H9 (cell line): ENCODE measurements at regions not wholly inside any gene's neighbourhood (a gene's known extent, or its start where the extent isn't known, plus 50 kb on each side); places are given as distances from the start of the nearest gene placed in this dataset.
"Not testable (repeated sequence)": the region's sequence is repeated elsewhere in the genome, so short reads cannot be mapped to it uniquely, and the experiment has no call there.

Source experiments
- DNase-seq: peaks from one replicate; pipeline ENCODE4 v3.0.0-alpha.2; 2017
- H2AFZ ChIP-seq: one replicate; pipeline ENCODE4 v1.6.1; 2013; ENCODE audit warnings: mild to moderate bottlenecking, low read length, control low read depth, moderate library complexity
- H2AK5ac ChIP-seq: 2 replicates; pipeline ENCODE4 v1.6.1; 2013; ENCODE audit warnings: low read length, control low read depth, mixed read lengths; ENCODE audit not compliant: insufficient read length
- H2BK120ac ChIP-seq: one replicate; pipeline ENCODE4 v1.6.1; 2013; ENCODE audit warnings: low read depth, mild to moderate bottlenecking, low read length, control low read depth, inconsistent platforms; ENCODE audit not compliant: poor library complexity, severe bottlenecking
- H2BK12ac ChIP-seq: 2 replicates; pipeline ENCODE4 v1.6.1; 2013; ENCODE audit warnings: low read length, control low read depth, mixed read lengths, low read depth; ENCODE audit not compliant: insufficient read length
- H2BK15ac ChIP-seq: 2 replicates; pipeline ENCODE4 v1.6.1; 2013; ENCODE audit warnings: low read depth, low read length, control low read depth
- H2BK20ac ChIP-seq: one replicate; pipeline ENCODE4 v1.6.1; 2013; ENCODE audit warnings: low read depth, mild to moderate bottlenecking, low read length, control low read depth, inconsistent platforms; ENCODE audit not compliant: poor library complexity, severe bottlenecking
- H2BK5ac ChIP-seq: 2 replicates; pipeline ENCODE4 v1.6.1; 2013; ENCODE audit warnings: low read length, control low read depth, mixed read lengths; ENCODE audit not compliant: insufficient read length
- H3K14ac ChIP-seq: 2 replicates; pipeline ENCODE4 v1.6.1; 2013; ENCODE audit warnings: low read length, control low read depth; ENCODE audit not compliant: insufficient read depth
- H3K18ac ChIP-seq: 2 replicates; pipeline ENCODE4 v1.6.1; 2013; ENCODE audit warnings: low read depth, mild to moderate bottlenecking, mixed read lengths, low read length, control low read depth; ENCODE audit not compliant: insufficient read length
- H3K23ac ChIP-seq: 2 replicates; pipeline ENCODE4 v1.6.1; 2013; ENCODE audit warnings: low read length, control low read depth, mixed read lengths, low read depth; ENCODE audit not compliant: insufficient read length
- H3K23me2 ChIP-seq: 2 replicates; pipeline ENCODE4 v1.6.1; 2013; ENCODE audit warnings: low read depth, mild to moderate bottlenecking, mixed read lengths, low read length, control low read depth; ENCODE audit not compliant: insufficient read length, poor library complexity, severe bottlenecking
- H3K27ac ChIP-seq: 2 replicates; pipeline ENCODE4 v1.5.1; 2013; ENCODE audit warnings: low read length, control low read depth, mixed read lengths, low read depth; ENCODE audit not compliant: insufficient read length
- H3K27me3 ChIP-seq: 2 replicates; pipeline ENCODE4 v1.6.1; 2013; ENCODE audit warnings: low read length, control low read depth, inconsistent platforms; ENCODE audit not compliant: insufficient read depth
- H3K4ac ChIP-seq: 2 replicates; pipeline ENCODE4 v1.6.1; 2013; ENCODE audit warnings: low read depth, mild to moderate bottlenecking, control low read depth, inconsistent platforms, low read length, moderate library complexity
- H3K4me1 ChIP-seq: 2 replicates; pipeline ENCODE4 v1.6.1; 2013; ENCODE audit warnings: low read length, control low read depth, inconsistent platforms; ENCODE audit not compliant: insufficient read depth
- H3K4me2 ChIP-seq: 2 replicates; pipeline ENCODE4 v1.6.1; 2013; ENCODE audit warnings: low read length, control low read depth, mixed read lengths; ENCODE audit not compliant: insufficient read length, insufficient read depth
- H3K56ac ChIP-seq: 2 replicates; pipeline ENCODE4 v1.6.1; 2013; ENCODE audit warnings: low read depth, mild to moderate bottlenecking, mixed read lengths, low read length, control low read depth; ENCODE audit not compliant: insufficient read length
- H3K79me1 ChIP-seq: 2 replicates; pipeline ENCODE4 v1.6.1; 2013; ENCODE audit warnings: low read depth, mild to moderate bottlenecking, moderate library complexity, low read length, control low read depth, inconsistent platforms; ENCODE audit not compliant: insufficient read depth, poor library complexity, severe bottlenecking
- H3K79me2 ChIP-seq: 2 replicates; pipeline ENCODE4 v1.6.1; 2013; ENCODE audit warnings: low read length, control low read depth, inconsistent platforms; ENCODE audit not compliant: insufficient read depth
- H3K9ac ChIP-seq: 2 replicates; pipeline ENCODE4 v1.6.1; 2013; ENCODE audit warnings: low read length, control low read depth, mixed read lengths; ENCODE audit not compliant: insufficient read length; ENCODE audit errors: extremely low read depth
- H3K9me3 ChIP-seq: one replicate; pipeline ENCODE4 v1.6.1; 2013; ENCODE audit warnings: low read depth, low read length, inconsistent platforms; ENCODE audit not compliant: control insufficient read depth
- H3T11ph ChIP-seq: one replicate; pipeline ENCODE4 v1.6.1; 2013; ENCODE audit warnings: mild to moderate bottlenecking, low read length, control low read depth, inconsistent platforms
- H4K20me1 ChIP-seq: one replicate; pipeline ENCODE4 v1.6.1; 2013; ENCODE audit not compliant: control insufficient read depth, insufficient read length, insufficient read depth
- H4K5ac ChIP-seq: 2 replicates; pipeline ENCODE4 v1.6.1; 2013; ENCODE audit warnings: low read depth, mild to moderate bottlenecking, mixed read lengths, low read length, control low read depth; ENCODE audit not compliant: insufficient read length
- H4K8ac ChIP-seq: replicated peaks from 2 replicates; pipeline ENCODE4 v1.6.1; 2013; ENCODE audit warnings: low read length, control low read depth, mixed read lengths, low read depth; ENCODE audit not compliant: insufficient read length
- H4K91ac ChIP-seq: 2 replicates; pipeline ENCODE4 v1.6.1; 2013; ENCODE audit warnings: low read depth, mild to moderate bottlenecking, moderate library complexity, mixed read lengths, low read length, control low read depth; ENCODE audit not compliant: insufficient read length
- H3K27ac Mint-ChIP-seq, 3 experiments: 2 replicates in 2 of 3; 3 replicates in 1 of 3; pipeline ENCODE4 v1.8.0; 2020 to 2021; ENCODE audit warnings: mixed read lengths in 3 of 3, mild to moderate bottlenecking in 1 of 3, moderate library complexity in 1 of 3
- H3K27me3 Mint-ChIP-seq: 2 replicates; pipeline ENCODE4 v1.8.0; 2021; ENCODE audit warnings: low read depth, mild to moderate bottlenecking, moderate library complexity, mixed read lengths
- H3K36me3 Mint-ChIP-seq, 3 experiments: 2 replicates in 2 of 3; 3 replicates in 1 of 3; pipeline ENCODE4 v1.8.0; 2020 to 2021; ENCODE audit warnings: low read depth in 3 of 3, mixed read lengths in 3 of 3; ENCODE audit not compliant: insufficient read depth in 1 of 3
- H3K4me1 Mint-ChIP-seq, 2 experiments: 2 replicates each; pipeline ENCODE4 v1.8.0; 2020; ENCODE audit warnings: mixed read lengths in 2 of 2
- H3K4me3 Mint-ChIP-seq, 2 experiments: 2 replicates in 1 of 2; 3 replicates in 1 of 2; pipeline ENCODE4 v1.8.0; 2020 to 2021; ENCODE audit warnings: mild to moderate bottlenecking in 2 of 2, mixed read lengths in 2 of 2, moderate library complexity in 1 of 2
- H3K9me3 Mint-ChIP-seq, 2 experiments: 2 replicates in 1 of 2; 3 replicates in 1 of 2; pipeline ENCODE4 v1.8.0; 2020; ENCODE audit warnings: mild to moderate bottlenecking in 2 of 2, mixed read lengths in 2 of 2, moderate library complexity in 1 of 2
- WGBS: extraction: QIAGEN DNeasy Blood & Tissue Kit; methylation state at CpG from one replicate; pipeline ENCODE4 v1.1.7; 2013; ENCODE audit warnings: missing lambda C conversion rate, low lambda C conversion rate, mixed read lengths; ENCODE audit not compliant: insufficient read length; ENCODE audit errors: extremely low coverage; 5-methylcytosine and 5-hydroxymethylcytosine counted together

- H2AK5ac ChIP-seq, H3K23ac ChIP-seq, H3K23me2 ChIP-seq, H3K27ac ChIP-seq, H3K4me1 Mint-ChIP-seq, H3K4me1 ChIP-seq, H2BK15ac ChIP-seq, H3K27me3 ChIP-seq, H3K27me3 Mint-ChIP-seq, H3K56ac ChIP-seq, H3T11ph ChIP-seq, H4K91ac ChIP-seq, H2BK12ac ChIP-seq, H3K79me2 ChIP-seq, H3K36me3 Mint-ChIP-seq, H2AFZ ChIP-seq, DNase-seq, H4K5ac ChIP-seq, H3K27ac Mint-ChIP-seq, H3K79me1 ChIP-seq, H3K9me3 Mint-ChIP-seq, H4K8ac ChIP-seq, H2BK20ac ChIP-seq, H2BK120ac ChIP-seq, H3K9ac ChIP-seq, H4K20me1 ChIP-seq, H3K9me3 ChIP-seq, H3K4me3 Mint-ChIP-seq, H2BK5ac ChIP-seq, H3K18ac ChIP-seq, H3K4ac ChIP-seq, H3K4me2 ChIP-seq, H3K14ac ChIP-seq: not testable (repeated sequence)
- no CpG with 5 or more reads among the region's 3 CpGs for WGBS
Measured at GRCh38 chr15:31709479-31709878, 320.8 kb upstream of the CHRNA7 start.

DNA sequence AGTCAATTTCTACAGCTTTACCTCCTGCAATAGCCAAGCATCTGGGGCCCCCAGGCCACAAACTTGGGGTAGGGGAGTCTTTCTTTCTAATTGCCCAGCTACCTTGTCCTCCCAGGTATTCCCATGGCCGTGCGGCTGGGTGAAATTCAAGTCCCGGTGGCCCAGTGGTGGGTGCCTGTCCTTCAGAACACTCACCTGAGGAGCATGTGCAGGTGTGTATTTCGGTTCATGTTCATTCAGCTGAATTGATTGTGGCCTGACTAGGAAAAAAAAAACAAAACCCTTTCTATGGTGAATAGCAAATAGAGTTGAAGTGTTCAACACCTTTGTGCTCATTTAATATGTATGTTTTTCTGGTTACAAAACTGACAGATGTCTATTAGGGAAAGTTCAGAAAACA, 319.5 kb upstream of the CHRNA7 start:
- H2AFZ ChIP-seq, H2BK120ac ChIP-seq, H3K36me3 Mint-ChIP-seq, H2BK15ac ChIP-seq, H3K4me1 Mint-ChIP-seq, H3K27ac Mint-ChIP-seq, H3K4me3 Mint-ChIP-seq, H3K9ac ChIP-seq, H2BK20ac ChIP-seq, H4K91ac ChIP-seq, H4K5ac ChIP-seq, H3K27me3 Mint-ChIP-seq, H3K23ac ChIP-seq, H3K27ac ChIP-seq, H3K9me3 Mint-ChIP-seq, H3K4me1 ChIP-seq, H3T11ph ChIP-seq, H2BK12ac ChIP-seq, H4K20me1 ChIP-seq, H3K4me2 ChIP-seq, H3K4ac ChIP-seq, H3K79me2 ChIP-seq, H4K8ac ChIP-seq, H2AK5ac ChIP-seq, H2BK5ac ChIP-seq, H3K56ac ChIP-seq, H3K18ac ChIP-seq, H3K14ac ChIP-seq, H3K27me3 ChIP-seq, H3K9me3 ChIP-seq, DNase-seq, H3K23me2 ChIP-seq, H3K79me1 ChIP-seq: not testable (repeated sequence)
- WGBS: no CpG with 5 or more reads among the region's 4 CpGs

DNA sequence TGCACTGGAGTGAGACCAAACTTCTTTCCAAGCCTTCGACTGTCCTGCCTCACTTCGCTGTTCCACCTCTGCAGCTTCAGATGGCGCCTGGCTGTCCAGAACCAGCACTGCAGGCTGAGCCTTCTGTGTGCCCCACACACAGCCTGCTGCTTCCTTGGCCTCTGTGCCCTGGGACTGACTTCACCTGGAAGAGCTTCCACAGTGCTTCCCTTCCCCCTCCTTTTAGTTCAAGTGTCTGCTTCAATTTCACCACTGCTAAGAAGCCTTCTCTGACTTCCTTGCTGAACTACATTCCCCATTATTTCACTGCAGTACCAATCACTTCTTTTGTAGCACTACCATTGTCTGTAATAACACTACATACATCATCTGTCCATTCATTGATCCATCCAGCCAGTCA, 315.1 kb upstream of the CHRNA7 start:
- H3K9me3 ChIP-seq, H2BK120ac ChIP-seq, H3K9me3 Mint-ChIP-seq, H3K79me1 ChIP-seq, H3K27ac Mint-ChIP-seq, H2BK15ac ChIP-seq, H4K20me1 ChIP-seq, H3K23me2 ChIP-seq, H3K23ac ChIP-seq, H2AK5ac ChIP-seq, H3K18ac ChIP-seq, H2BK5ac ChIP-seq, H3K4me1 Mint-ChIP-seq, H2AFZ ChIP-seq, H4K8ac ChIP-seq, H3K4me3 Mint-ChIP-seq, H4K5ac ChIP-seq, H4K91ac ChIP-seq, H3K9ac ChIP-seq, H3K27me3 ChIP-seq, H3K14ac ChIP-seq, H3K79me2 ChIP-seq, H3K4me2 ChIP-seq, H3K56ac ChIP-seq, H2BK12ac ChIP-seq, H3K4me1 ChIP-seq, H3K27ac ChIP-seq, H2BK20ac ChIP-seq, H3K27me3 Mint-ChIP-seq, H3K4ac ChIP-seq, H3K36me3 Mint-ChIP-seq, H3T11ph ChIP-seq, DNase-seq: not testable (repeated sequence)
- no CpG with 5 or more reads among the region's 3 CpGs for WGBS
